SK-N-SH (cell line): ENCODE measurements at regions not wholly inside any gene's neighbourhood (a gene's known extent, or its start where the extent isn't known, plus 50 kb on each side); places are given as distances from the start of the nearest gene placed in this dataset.

Experiments
- CTCF ChIP-seq: fragments of 200-600 bp; sonication (generic); IDR thresholded peaks from 2 replicates; pipeline ENCODE4 v1.6.1; 2017; ENCODE audit warnings: antibody characterized with exemption, mild to moderate bottlenecking, moderate library complexity
- EZH2phosphoT487 ChIP-seq: fragments of 200-600 bp; sonication (generic); IDR thresholded peaks from 2 replicates; pipeline ENCODE4 v1.6.1; 2017; ENCODE audit warnings: low read depth, mixed run types, mild to moderate bottlenecking, antibody characterized with exemption, moderate library complexity, borderline replicate concordance
- REST ChIP-seq: IDR thresholded peaks from 2 replicates; pipeline ENCODE4 v1.6.1; 2012; ENCODE audit warnings: mild to moderate bottlenecking, low read depth, low read length, moderate library complexity

GRCh38 chr1:29673669-29674626, 437.6 kb downstream of the PTPRU start:
- TF ChIP-seq CTCF = no peak
- no peak for TF ChIP-seq REST
- no peak for TF ChIP-seq EZH2phosphoT487
